UCSD-AML1 (cell line): ENCODE measurements at regions not wholly inside any gene's neighbourhood (a gene's known extent, or its start where the extent isn't known, plus 50 kb on each side); places are given as distances from the start of the nearest gene placed in this dataset.
"Not testable (repeated sequence)": the region's sequence is repeated elsewhere in the genome, so short reads cannot be mapped to it uniquely, and the experiment has no call there.

Experiments used
- DNase-seq: peaks from one replicate; lab custom pipeline; 2025; ENCODE audit not compliant: unreplicated experiment; lab: John Stamatoyannopoulos, UW

DNA sequence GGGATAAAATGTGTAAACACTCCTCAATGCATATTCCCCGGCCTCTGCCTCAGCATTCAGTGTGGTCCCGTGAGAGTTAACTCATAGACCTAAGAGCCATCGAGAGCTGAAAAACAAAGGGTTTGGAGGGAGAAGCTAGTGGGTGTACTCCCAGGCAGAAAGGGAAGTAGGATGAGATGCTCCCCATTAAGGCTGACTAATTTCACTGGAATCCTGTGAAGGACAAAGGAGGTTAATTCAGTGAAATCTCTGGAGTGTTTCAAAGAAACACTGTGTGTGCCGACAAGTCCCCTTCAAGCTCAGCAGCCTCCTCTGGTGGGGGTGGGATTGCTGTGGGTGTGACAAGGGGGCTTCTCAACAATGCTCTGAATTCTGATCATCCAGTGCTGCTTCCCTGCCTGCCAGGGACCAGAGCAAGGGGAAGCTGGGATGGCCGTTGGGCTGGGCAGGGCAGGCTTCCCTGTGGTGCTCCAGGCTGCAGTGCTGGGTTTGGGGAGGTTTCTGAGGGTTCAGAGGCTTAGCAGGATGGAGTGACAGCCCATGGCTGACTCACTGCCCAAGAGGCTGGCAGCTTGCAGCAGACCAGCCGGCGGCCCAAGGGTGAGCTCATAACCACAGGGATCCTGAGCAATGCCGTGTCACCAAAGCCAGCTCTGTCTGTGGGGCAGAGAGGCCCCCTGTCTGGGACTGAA is 61.4 kb upstream of the BMAL1 start:
- peak; percentile 56 for DNase-seq

DNA sequence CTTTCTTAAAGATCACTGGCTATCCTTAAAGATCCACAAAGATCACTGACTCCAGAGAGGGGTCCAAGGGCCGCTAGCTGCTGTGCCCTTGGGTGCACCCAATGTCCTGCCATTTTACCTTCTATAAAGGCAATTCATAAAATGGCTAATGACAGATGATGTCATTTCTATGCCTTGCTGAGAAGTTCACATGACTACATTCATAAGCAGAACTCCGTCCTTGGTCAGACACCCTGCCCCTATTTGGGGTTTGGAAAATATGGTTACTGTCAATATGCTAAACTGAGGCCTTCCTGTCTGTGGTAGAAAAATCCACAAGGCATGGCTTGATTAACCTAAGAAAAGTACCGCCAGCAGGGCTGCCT is 60.9 kb upstream of the BMAL1 start:
- DNase-seq = no peak

DNA sequence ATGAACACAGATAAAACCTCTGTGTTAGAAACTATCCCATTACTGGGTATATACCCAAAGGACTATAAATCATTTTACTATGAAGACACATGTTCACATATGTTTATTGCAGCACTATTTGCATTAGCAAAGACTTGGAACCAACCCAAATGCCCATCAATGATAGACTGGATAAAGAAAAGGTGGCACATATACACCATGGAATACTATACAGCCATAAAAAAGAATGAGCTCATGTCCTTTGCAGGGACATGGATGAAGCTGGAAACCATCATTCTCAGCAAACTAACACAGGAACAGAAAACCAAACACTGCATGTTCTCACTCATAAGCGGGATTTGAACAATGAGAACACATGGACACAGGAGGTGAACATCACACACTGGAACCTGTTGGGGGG is 58.9 kb upstream of the BMAL1 start:
- DNase-seq = not testable (repeated sequence)

DNA sequence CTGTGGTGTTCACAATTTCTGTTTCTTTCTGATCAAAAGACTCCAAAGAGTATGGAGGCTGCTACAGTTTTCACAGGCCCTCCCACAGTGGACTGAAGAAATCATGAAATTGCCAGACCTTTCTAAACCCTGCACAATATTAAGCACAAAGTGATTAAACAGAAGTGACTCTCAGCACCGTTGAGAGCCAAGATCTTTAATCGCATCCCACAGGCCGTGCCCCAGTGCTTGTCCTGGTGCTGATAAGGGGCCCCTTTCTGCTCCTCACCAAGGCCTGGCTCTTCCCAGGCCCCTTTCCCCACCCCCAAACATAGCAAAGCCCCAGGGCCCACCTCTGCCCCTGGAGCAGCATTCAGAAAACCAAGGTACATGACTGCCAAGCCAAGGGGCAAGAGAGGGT is 57.4 kb upstream of the BMAL1 start:
- DNase-seq = no peak

- DNase-seq = no peak
Measured at GRCh38 chr11:13221722-13222121, 55.9 kb upstream of the BMAL1 start.

GRCh38 chr11:13222285-13222684 is 55.3 kb upstream of the BMAL1 start:
- DNase-seq = no peak

- DNase-seq = no peak
Measured at GRCh38 chr11:13223112-13223511, 54.5 kb upstream of the BMAL1 start.

- no peak for DNase-seq
Measured at GRCh38 chr11:13224324-13224723, 53.3 kb upstream of the BMAL1 start.

- no peak for DNase-seq
Measured at GRCh38 chr11:13225038-13226001, 52.3 kb upstream of the BMAL1 start.

DNA sequence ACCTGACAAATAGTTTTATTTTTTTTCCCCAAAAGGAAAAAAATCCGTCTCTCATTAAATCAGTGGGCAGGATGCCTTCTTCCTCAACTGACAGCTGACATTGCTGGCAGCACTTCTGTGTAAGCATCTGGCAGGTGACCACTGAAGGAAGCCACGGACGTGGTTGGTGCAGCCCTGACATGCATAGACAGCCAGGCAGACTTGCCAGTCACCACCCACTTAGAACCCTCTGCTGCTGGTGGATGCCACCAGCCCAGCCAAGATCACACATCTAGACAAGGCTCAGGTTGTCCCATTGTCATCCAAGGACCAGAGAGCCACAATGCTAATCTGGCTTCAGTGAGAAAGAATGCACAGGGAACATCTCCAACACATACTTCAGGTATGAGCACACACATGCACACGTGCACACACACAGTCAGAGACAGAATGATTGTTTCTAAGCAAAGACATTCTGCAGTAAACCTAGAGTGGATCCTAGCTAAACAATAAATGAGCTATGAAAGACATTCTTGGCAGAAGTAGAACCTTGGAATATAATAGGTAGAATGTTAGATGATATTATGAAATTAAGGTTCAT is 49.8 kb upstream of the BMAL1 start:
- no peak for DNase-seq
